Glutamatergic neuron (in vitro differentiated cells): ENCODE measurements at regions not wholly inside any gene's neighbourhood (a gene's known extent, or its start where the extent isn't known, plus 50 kb on each side); places are given as distances from the start of the nearest gene placed in this dataset.

ENCODE experiments used
- DNase-seq: peaks from one replicate; pipeline ENCODE4 v3.0.0; 2022
- H3K27ac Mint-ChIP-seq: one replicate; pipeline ENCODE4 v1.8.0; 2020; ENCODE audit warnings: mild to moderate bottlenecking, mixed read lengths, inconsistent platforms; ENCODE audit not compliant: unreplicated experiment
- H3K27me3 Mint-ChIP-seq: one replicate; pipeline ENCODE4 v1.8.0; 2020; ENCODE audit warnings: mild to moderate bottlenecking, moderate library complexity, mixed read lengths, inconsistent platforms; ENCODE audit not compliant: unreplicated experiment
- H3K36me3 Mint-ChIP-seq: one replicate; pipeline ENCODE4 v1.8.0; 2020; ENCODE audit warnings: mild to moderate bottlenecking, mixed read lengths, inconsistent platforms; ENCODE audit not compliant: unreplicated experiment
- H3K4me1 Mint-ChIP-seq: one replicate; pipeline ENCODE4 v1.8.0; 2020; ENCODE audit warnings: mild to moderate bottlenecking, low read depth, mixed read lengths, inconsistent platforms; ENCODE audit not compliant: unreplicated experiment
- H3K4me3 Mint-ChIP-seq: one replicate; pipeline ENCODE4 v1.8.0; 2020; ENCODE audit warnings: mild to moderate bottlenecking, mixed read lengths, inconsistent platforms; ENCODE audit not compliant: unreplicated experiment
- H3K9me3 Mint-ChIP-seq: one replicate; pipeline ENCODE4 v1.8.0; 2020; ENCODE audit warnings: mild to moderate bottlenecking, moderate library complexity, mixed read lengths, inconsistent platforms; ENCODE audit not compliant: unreplicated experiment
- CTCF ChIP-seq: fragments of 200-600 bp; sonication (generic); IDR thresholded peaks from one replicate; pipeline ENCODE4 v1.5.0; 2021; ENCODE audit not compliant: partially characterized antibody, unreplicated experiment

- Mint-ChIP-seq H3K4me1 (peaks cover 25% of the 10 kb centered on the region), H3K9me3 (peaks cover 3% of the 10 kb centered on the region), H3K4me3 (peak overlapping the region; percentile 5), H3K27me3 (peaks cover 15% of the 10 kb centered on the region), H3K36me3 (no peaks in the 10 kb centered on the region), H3K27ac (peak overlapping the region; percentile 17)
- DNase-seq = peak; percentile 36
- no peak for TF ChIP-seq CTCF
Measured at GRCh38 chr22:27677905-27678458, 123.6 kb downstream of the MN1 start.

GRCh38 chr22:27679176-27679575 is 122.4 kb downstream of the MN1 start:
- Mint-ChIP-seq H3K4me1 (peaks cover 24% of the 10 kb centered on the region), H3K36me3 (no peaks in the 10 kb centered on the region), H3K9me3 (peaks cover 3% of the 10 kb centered on the region), H3K4me3 (no peak overlapping the region), H3K27me3 (peaks cover 15% of the 10 kb centered on the region), H3K27ac (no peak overlapping the region)
- DNase-seq = peak; percentile 10
- TF ChIP-seq CTCF = no peak

GRCh38 chr22:27679693-27680488 is 121.7 kb downstream of the MN1 start:
- Mint-ChIP-seq H3K9me3 (peaks cover 3% of the 10 kb centered on the region), H3K27ac (no peak overlapping the region), H3K27me3 (peaks cover 13% of the 10 kb centered on the region), H3K4me3 (no peak overlapping the region), H3K4me1 (peaks cover 19% of the 10 kb centered on the region), H3K36me3 (no peaks in the 10 kb centered on the region)
- DNase-seq = no peak
- TF ChIP-seq CTCF = no peak

GRCh38 chr22:27680636-27681035 is 120.9 kb downstream of the MN1 start:
- no peak overlapping the region for H3K27ac Mint-ChIP-seq
- no peak for TF ChIP-seq CTCF
- H3K27me3 Mint-ChIP-seq = peaks cover 13% of the 10 kb centered on the region
- H3K4me3 Mint-ChIP-seq = no peak overlapping the region
- DNase-seq = no peak
- peaks cover 18% of the 10 kb centered on the region for H3K4me1 Mint-ChIP-seq
- H3K9me3 Mint-ChIP-seq = peaks cover 3% of the 10 kb centered on the region
- no peaks in the 10 kb centered on the region for H3K36me3 Mint-ChIP-seq

GRCh38 chr22:27681037-27681436 is 120.5 kb downstream of the MN1 start:
- Mint-ChIP-seq H3K27ac (no peak overlapping the region), H3K9me3 (peaks cover under 1% of the 10 kb centered on the region)
- no peak for DNase-seq

More at GRCh38 chr22:27681037-27681436, 120.5 kb downstream of the MN1 start:
- Mint-ChIP-seq H3K4me1 (peaks cover 18% of the 10 kb centered on the region), H3K27me3 (peaks cover 13% of the 10 kb centered on the region), H3K36me3 (no peaks in the 10 kb centered on the region), H3K4me3 (no peak overlapping the region)
- no peak for TF ChIP-seq CTCF
